Stimulated activated CD4-positive, alpha-beta T cell treated with anti-CD3 and anti-CD28 coated beads, Interleukin-1b, Interleukin-23, amount 100 ng/mL, for 48 hours (primary cell): ENCODE measurements at regions not wholly inside any gene's neighbourhood (a gene's known extent, or its start where the extent isn't known, plus 50 kb on each side); places are given as distances from the start of the nearest gene placed in this dataset.
"Not testable (repeated sequence)": the region's sequence is repeated elsewhere in the genome, so short reads cannot be mapped to it uniquely, and the experiment has no call there.

Source experiments
- DNase-seq: peaks from one replicate; pipeline ENCODE4 v3.0.0-alpha.2; 2020

GRCh38 chr2:40584432-40584831 is 132.5 kb upstream of the SLC8A1 start:
- no peak for DNase-seq

DNA sequence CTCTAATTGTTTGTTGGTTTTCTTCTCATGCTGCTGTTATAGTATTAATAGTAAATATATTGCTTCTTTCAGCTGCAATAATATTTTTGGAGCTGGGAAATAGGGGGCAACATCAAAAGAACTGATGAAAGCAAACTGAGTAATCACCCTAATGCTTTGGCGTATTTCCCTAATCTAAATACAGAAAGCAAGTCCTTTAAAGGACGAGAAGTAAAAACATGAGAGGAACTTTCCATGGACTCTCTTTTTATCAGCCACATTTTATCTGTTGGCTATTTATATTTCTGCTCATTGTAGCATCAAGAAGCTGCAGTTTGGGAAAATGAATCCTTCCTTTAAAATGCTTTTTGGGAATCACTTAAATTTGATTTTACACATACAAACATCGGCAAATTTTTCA is 139.9 kb upstream of the SLC8A1 start:
- DNase-seq, result no peak

GRCh38 chr2:40592218-40592617 is 140.3 kb upstream of the SLC8A1 start:
- no peak for DNase-seq

DNA sequence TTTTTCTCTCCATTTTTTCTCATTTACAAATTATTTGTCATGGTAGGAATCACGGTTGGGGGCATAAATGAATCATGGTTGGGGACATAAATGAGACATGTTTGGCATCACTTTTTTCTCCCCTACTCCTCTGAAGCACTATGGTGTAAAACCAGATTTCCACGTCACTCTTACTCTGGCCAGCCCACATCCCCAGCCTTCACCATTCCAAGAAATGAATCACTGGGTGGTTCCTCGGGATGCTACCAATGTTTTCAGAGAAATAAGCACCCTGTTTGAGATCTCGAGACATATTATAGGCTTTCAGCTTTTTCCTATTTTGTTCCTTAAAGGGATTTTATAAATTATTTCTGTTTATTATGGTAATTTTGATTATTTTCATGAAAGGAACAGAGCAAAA is 155.0 kb upstream of the SLC8A1 start:
- DNase-seq, result no peak

- no peak for DNase-seq
These were observed 159.3 kb upstream of the SLC8A1 start for GRCh38 chr2:40611196-40611595.

GRCh38 chr2:40625849-40626248 is 174.0 kb upstream of the SLC8A1 start:
- no peak for DNase-seq

- no peak for DNase-seq
These were observed 176.7 kb upstream of the SLC8A1 start for GRCh38 chr2:40628556-40628955.

DNA sequence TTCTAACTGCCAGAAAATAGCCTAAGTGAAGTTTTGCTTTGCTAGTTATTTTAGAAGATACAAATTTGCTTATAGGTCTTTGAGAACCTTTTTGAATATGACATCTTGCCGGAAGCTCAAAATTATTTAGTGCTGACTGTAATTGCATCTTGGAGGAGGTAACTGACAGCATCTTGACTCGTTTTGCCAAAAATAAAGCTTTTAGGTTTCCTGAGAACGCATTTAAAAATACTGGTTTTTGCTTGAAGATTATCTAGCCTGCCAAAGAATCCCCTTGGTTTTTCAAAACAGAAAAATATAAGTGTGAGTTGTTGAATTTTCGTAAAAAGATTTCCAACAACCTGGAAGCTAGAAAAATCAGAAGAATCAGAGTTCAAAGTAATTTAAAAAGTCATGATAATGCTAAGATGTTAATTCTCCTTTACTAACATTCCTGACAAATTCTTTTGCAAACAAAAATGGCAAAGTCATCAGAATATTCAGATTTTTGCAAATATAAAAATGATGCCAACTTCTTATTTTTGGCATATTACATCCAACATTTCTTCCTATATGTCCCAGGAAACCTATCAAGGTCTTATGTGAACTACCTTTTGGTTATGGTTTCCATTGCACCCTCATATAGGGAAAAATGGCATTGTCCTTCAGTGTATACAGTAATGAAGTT is 178.0 kb upstream of the SLC8A1 start:
- DNase-seq, result no peak

DNA sequence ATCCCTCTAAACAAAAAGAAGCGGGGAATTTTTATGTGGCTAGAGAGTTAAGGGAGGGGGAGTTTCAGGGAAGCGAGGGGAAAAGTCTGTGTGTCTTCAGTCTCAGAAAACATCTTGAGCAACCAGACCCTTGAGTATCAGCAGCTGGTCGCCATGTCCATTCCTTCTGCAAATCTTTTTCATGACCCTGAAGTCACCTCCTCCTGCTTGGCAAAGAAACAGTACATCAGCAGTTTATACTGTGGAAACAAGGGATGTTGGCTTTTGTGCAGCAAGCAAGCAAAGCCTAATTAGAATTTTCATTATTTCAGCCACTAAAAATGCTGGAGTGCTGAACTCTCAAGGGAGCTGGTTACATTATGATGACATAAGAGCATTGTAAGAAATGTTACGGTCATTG is 187.4 kb upstream of the SLC8A1 start:
- DNase-seq, result no peak

GRCh38 chr2:40642237-40642636 is 190.3 kb upstream of the SLC8A1 start:
- no peak for DNase-seq

GRCh38 chr2:40642726-40643125 is 190.8 kb upstream of the SLC8A1 start:
- DNase-seq, result no peak

- no peak for DNase-seq
These were observed 194.8 kb upstream of the SLC8A1 start for GRCh38 chr2:40646642-40647041.

DNA sequence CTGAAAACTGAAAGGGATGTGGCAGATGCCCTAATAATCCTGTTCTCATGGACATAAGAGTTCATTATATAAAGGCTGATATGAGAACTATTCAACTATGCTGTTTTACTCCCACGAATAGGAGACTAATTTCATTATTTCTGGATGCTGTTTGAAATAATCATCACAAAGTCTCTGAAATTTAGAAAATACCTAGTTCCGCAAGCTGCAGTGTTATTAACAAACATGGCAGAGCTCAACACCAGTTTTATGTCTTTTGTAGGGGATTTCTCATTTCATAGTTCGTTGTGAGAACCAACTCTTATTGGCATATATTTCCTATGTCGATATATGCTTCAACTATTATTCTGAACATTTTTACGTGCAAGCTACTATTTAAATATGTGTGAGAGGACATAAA is 200.3 kb upstream of the SLC8A1 start:
- no peak for DNase-seq

GRCh38 chr2:40653829-40654228 is 201.9 kb upstream of the SLC8A1 start:
- no peak for DNase-seq

DNA sequence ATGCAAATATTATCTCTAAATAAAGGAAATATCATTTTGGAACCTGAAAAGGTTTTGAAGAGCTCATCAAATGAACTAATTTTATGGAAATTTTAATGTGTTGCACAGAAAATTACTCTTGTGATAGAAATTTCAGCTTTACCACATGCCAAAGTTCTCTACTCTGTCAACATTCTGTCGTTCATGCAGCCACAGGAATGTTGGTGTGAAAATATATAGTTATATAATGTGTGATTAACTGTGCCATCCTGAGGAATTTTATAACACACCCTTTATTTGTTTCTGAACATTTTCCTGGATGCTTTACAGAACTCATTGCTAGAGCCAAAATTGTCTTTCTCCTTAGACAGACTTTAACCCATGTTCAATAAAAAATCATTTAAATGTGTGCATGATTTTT is 202.5 kb upstream of the SLC8A1 start:
- no peak for DNase-seq

GRCh38 chr2:40658941-40659340 is 207.1 kb upstream of the SLC8A1 start:
- no peak for DNase-seq

GRCh38 chr2:40665493-40666232 is 213.8 kb upstream of the SLC8A1 start:
- no peak for DNase-seq

- DNase-seq, result no peak
These were observed 214.5 kb upstream of the SLC8A1 start for GRCh38 chr2:40666398-40666797.

GRCh38 chr2:40668425-40668824 is 216.5 kb upstream of the SLC8A1 start:
- no peak for DNase-seq

DNA sequence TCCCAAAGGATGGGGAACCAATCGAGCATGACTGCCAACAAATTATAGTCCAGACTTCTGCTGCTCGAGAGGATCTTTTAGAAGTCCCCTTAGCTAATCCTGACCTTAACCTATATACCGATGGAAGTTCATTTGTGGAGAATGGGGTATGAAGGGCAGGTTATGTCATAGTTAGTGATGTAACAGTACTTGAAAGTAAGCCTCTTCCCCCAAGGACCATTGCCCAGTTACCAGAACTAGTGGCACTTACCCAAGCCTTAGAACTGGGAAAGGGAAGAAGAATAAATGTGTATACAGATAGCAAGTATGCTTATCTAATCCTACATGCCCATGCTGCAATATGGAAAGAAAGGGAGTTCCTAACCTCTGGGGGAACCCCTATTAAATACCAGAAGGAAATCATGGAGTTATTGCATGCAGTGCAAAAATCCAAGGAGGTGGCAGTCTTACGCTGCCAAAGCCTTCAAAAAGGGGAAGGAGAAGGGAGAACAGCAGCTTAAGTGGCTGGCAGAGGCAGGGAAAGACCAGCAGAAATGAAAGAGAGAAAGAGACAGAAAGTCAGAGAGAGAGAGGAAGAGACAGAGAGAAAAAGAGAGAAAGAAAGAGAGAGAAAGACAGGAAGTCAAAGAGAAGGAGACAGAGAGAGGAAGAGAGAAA is 224.4 kb upstream of the SLC8A1 start:
- DNase-seq, result not testable (repeated sequence)

- DNase-seq, result no peak
These were observed 228.7 kb upstream of the SLC8A1 start for GRCh38 chr2:40680547-40680946.

- no peak for DNase-seq
These were observed 238.1 kb upstream of the SLC8A1 start for GRCh38 chr2:40690036-40690435.

- DNase-seq, result no peak
These were observed 238.6 kb upstream of the SLC8A1 start for GRCh38 chr2:40690525-40690924.

DNA sequence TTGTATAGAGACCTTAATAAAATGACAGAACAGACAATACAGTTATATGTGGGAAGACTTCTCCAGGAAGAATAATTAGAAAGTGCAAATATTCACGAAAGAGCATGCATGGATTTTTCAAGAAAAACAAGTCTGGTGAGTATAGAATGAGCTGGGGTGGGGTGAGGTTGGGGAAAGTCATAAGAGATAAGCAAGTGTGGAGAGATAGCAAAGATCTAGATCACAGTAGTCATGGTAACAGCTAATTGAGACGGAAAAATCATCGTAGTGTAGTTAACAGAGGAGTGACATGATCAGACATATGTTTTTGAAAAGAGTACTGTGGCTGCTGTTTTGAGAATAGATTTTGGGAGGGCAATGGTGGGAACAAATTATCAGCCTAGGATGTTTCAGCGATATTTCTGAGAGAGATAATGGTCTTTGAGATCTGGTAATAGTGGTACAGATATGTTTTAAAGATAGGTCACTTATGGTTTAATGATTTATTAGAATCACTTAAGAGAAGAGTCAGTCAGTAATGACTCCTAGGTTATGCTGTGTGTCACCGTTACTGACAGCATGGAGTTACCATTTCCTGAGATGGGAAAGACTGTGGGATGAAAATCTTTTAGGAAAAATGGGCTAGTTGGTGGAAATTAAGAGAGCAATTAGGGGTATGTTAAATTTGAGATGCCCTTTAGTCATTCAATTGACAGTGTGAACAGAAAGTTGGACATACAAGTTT is 248.5 kb upstream of the SLC8A1 start:
- DNase-seq, result no peak
